ENCODE measurements at regions not wholly inside any gene's neighbourhood (a gene's known extent, or its start where the extent isn't known, plus 50 kb on each side); places are given as distances from the start of the nearest gene placed in this dataset.

DNA sequence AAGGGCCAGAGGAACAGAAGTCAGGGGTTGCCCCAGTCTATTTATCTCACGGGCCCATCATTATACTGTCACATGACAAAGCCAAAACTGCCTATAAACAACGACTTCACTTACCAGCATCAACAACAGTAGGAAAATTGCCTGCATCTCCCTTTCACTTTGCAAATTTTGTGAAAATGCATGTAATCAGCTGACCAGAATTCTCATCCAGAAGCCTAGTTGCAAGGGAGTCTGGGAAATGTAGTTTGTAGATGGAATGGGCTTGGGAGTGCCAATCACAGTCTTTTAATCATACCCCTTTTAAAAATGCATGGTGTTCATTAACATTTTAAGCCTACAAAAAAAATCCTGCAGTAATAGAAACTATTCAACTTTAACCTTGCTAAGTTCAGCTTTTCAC is 369.3 kb upstream of the TMPO start:
- TF ChIP-seq EP300 (IDR thresholded peaks at IDR 0.05) (no peak), POLR2AphosphoS5 (IDR thresholded peaks at IDR 0.05) (no peak), POLR2A (IDR thresholded peaks at IDR 0.05) (no peak)
- TF ChIP-seq, protein P1, sequence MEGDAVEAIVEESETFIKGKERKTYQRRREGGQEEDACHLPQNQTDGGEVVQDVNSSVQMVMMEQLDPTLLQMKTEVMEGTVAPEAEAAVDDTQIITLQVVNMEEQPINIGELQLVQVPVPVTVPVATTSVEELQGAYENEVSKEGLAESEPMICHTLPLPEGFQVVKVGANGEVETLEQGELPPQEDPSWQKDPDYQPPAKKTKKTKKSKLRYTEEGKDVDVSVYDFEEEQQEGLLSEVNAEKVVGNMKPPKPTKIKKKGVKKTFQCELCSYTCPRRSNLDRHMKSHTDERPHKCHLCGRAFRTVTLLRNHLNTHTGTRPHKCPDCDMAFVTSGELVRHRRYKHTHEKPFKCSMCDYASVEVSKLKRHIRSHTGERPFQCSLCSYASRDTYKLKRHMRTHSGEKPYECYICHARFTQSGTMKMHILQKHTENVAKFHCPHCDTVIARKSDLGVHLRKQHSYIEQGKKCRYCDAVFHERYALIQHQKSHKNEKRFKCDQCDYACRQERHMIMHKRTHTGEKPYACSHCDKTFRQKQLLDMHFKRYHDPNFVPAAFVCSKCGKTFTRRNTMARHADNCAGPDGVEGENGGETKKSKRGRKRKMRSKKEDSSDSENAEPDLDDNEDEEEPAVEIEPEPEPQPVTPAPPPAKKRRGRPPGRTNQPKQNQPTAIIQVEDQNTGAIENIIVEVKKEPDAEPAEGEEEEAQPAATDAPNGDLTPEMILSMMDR (IDR thresholded peaks at IDR 0.05) = no peak
- H3K36me3 ChIP-seq = no peaks in the 10 kb centered on the region
- no peak overlapping the region for H3K27ac ChIP-seq
- WGBS, 5 donors = 71 to 85% (median 77%) methylated on average over 2 of the region's 2 CpGs
- no peaks in the 10 kb centered on the region for H3K27me3 ChIP-seq
- no peaks in the 10 kb centered on the region for H3K4me1 ChIP-seq
- intact Hi-C loops (cut with DNase I; ENCODE audit: low total_unique reads) = no loop called here
- DNase-seq = no peak
- no peaks in the 10 kb centered on the region for H3K9me3 ChIP-seq
- H3K4me3 ChIP-seq = no peak overlapping the region

- no peak overlapping the region for H3K4me3 ChIP-seq
- no peak overlapping the region for H3K27ac ChIP-seq
- no peaks in the 10 kb centered on the region for H3K4me1 ChIP-seq
- intact Hi-C loops (cut with DNase I; ENCODE audit: low total_unique reads) = no loop called here
- no peaks in the 10 kb centered on the region for H3K9me3 ChIP-seq
- no peaks in the 10 kb centered on the region for H3K27me3 ChIP-seq
- WGBS, 5 donors = 70 to 89% (median 76%) methylated on average over 4 of the region's 4 CpGs
- no peaks in the 10 kb centered on the region for H3K36me3 ChIP-seq
- DNase-seq = no peak
- TF ChIP-seq, protein P1 (IDR thresholded peaks at IDR 0.05) = no peak
- TF ChIP-seq EP300 (IDR thresholded peaks at IDR 0.05) (no peak), POLR2AphosphoS5 (IDR thresholded peaks at IDR 0.05) (no peak), POLR2A (IDR thresholded peaks at IDR 0.05) (no peak)
Measured at GRCh38 chr12:98146487-98146886, 368.9 kb upstream of the TMPO start.

- intact Hi-C loops (cut with DNase I; ENCODE audit: low total_unique reads) = no loop called here
Measured at GRCh38 chr12:98149270-98149669, 366.1 kb upstream of the TMPO start.

DNA sequence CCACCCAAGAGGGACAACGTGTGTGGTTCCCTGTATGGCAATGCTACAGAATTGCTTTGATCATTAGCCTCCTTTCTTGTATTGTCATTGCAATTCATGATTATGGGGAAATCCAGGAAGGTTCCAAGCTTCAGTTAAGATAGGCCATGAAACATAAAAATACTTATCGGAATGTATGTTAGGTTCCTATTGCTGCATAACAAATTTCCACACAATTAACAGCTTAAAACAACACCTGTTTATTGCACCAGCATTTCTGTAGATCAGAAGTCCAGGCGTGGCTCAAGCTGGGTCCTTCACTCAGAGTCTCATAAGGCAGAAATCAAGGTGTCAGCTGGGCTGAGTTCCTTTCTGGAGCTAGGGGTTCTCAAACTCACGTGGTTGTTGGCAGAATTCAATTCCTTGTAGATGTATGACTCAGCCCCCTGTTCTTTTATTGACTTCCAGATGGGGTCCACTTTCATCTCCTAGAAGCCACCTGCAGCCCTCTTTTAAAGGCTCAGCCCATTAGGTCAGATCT is 365.6 kb upstream of the TMPO start:
- intact Hi-C loops (cut with DNase I; ENCODE audit: low total_unique reads) = no loop called here
- Histone ChIP-seq H3K27me3 (no peaks in the 10 kb centered on the region), H3K4me3 (no peak overlapping the region), H3K4me1 (no peaks in the 10 kb centered on the region), H3K9me3 (no peaks in the 10 kb centered on the region), H3K27ac (no peak overlapping the region), H3K36me3 (no peaks in the 10 kb centered on the region)
- no peak for TF ChIP-seq POLR2A (IDR thresholded peaks at IDR 0.05)
- TF ChIP-seq, protein P1 (IDR thresholded peaks at IDR 0.05) = no peak
- TF ChIP-seq POLR2AphosphoS5 (IDR thresholded peaks at IDR 0.05) = no peak
- no peak for TF ChIP-seq EP300 (IDR thresholded peaks at IDR 0.05)
- DNase-seq = no peak
- 74 to 79% (median 77%) methylated on average over 4 of the region's 4 CpGs for WGBS, 5 donors

More at GRCh38 chr12:98149270-98149669, 366.1 kb upstream of the TMPO start:
- no peak overlapping the region for H3K4me3 ChIP-seq
- H3K9me3 ChIP-seq = no peaks in the 10 kb centered on the region
- H3K4me1 ChIP-seq = no peaks in the 10 kb centered on the region
- H3K36me3 ChIP-seq = no peaks in the 10 kb centered on the region
- TF ChIP-seq POLR2A (IDR thresholded peaks at IDR 0.05) (no peak), POLR2AphosphoS5 (IDR thresholded peaks at IDR 0.05) (no peak), EP300 (IDR thresholded peaks at IDR 0.05) (no peak)
- TF ChIP-seq, protein P1 (IDR thresholded peaks at IDR 0.05) = no peak
- no peak for DNase-seq
- no peak overlapping the region for H3K27ac ChIP-seq
- H3K27me3 ChIP-seq = no peaks in the 10 kb centered on the region

All from stomach (tissue), 8 donors.